SK-N-SH (cell line): ENCODE measurements at regions not wholly inside any gene's neighbourhood (a gene's known extent, or its start where the extent isn't known, plus 50 kb on each side); places are given as distances from the start of the nearest gene placed in this dataset.

Experiments used
- CTCF ChIA-PET: fragments of 300-600, 350-600 bp; formaldehyde crosslinking; extraction: SDS; loops from one replicate; lab custom pipeline; 2021; lab: Yijun Ruan, JAX
- POLR2A ChIA-PET: fragments of 350-600 bp; sonication (Branson Sonifier 250); formaldehyde crosslinking; extraction: SDS; loops from one replicate; lab custom pipeline; 2020; ENCODE audit warnings: antibody characterized with exemption, inconsistent platforms; lab: Yijun Ruan, JAX
- DNase-seq: peaks from one replicate; pipeline ENCODE4 v3.0.0; 2012
- H2AFZ ChIP-seq: fragments of 200-600 bp; sonication (generic); 2 replicates; pipeline ENCODE4 v1.8.1; 2016; ENCODE audit warnings: antibody characterized with exemption, mild to moderate bottlenecking, low read depth
- H3F3A ChIP-seq: fragments of 200-600 bp; sonication (generic); replicated peaks from 2 replicates; pipeline ENCODE3; 2016; ENCODE audit warnings: antibody characterized with exemption, mild to moderate bottlenecking; ENCODE audit not compliant: insufficient read depth
- H3K27ac ChIP-seq, 2 experiments: fragments of 200-500 bp in 1 of 2; fragments of 200-600 bp in 1 of 2; sonication (Bioruptor generic) in 1 of 2; sonication (generic), shearing (Covaris generic) in 1 of 2; 2 replicates each; pipeline versions ENCODE4 v1.5.1 to v1.6.1; 2014 to 2016; ENCODE audit warnings: low read depth in 2 of 2, inconsistent platforms in 1 of 2, low read length in 1 of 2, mild to moderate bottlenecking in 1 of 2, mixed read lengths in 1 of 2
- H3K27me3 ChIP-seq: fragments of 200-600 bp; sonication (generic), shearing (Covaris generic); 2 replicates; pipeline ENCODE4 v1.6.1; 2016; ENCODE audit warnings: mixed run types; ENCODE audit not compliant: insufficient read depth
- H3K36me3 ChIP-seq, 2 experiments: fragments of 200-500 bp in 1 of 2; fragments of 200-600 bp in 1 of 2; sonication (Bioruptor generic) in 1 of 2; sonication (generic) in 1 of 2; replicated peaks in 1 of 2; 2 replicates each; pipeline versions ENCODE3 to v1.5.1; 2014 to 2016; ENCODE audit warnings: low read length in 1 of 2, mild to moderate bottlenecking in 1 of 2; ENCODE audit not compliant: insufficient read depth in 2 of 2, control insufficient read depth in 1 of 2
- H3K4me1 ChIP-seq, 2 experiments: fragments of 200-500 bp in 1 of 2; fragments of 200-600 bp in 1 of 2; sonication (Bioruptor generic) in 1 of 2; sonication (generic), shearing (Covaris generic) in 1 of 2; 2 replicates each; pipeline versions ENCODE4 v1.5.1 to v1.6.1; 2014 to 2016; ENCODE audit warnings: low read depth in 1 of 2, low read length in 1 of 2, mixed run types in 1 of 2; ENCODE audit not compliant: insufficient read depth in 2 of 2, control insufficient read depth in 1 of 2
- H3K4me2 ChIP-seq: fragments of 200-600 bp; sonication (generic), shearing (Covaris generic); 2 replicates; pipeline ENCODE4 v1.6.1; 2017; ENCODE audit warnings: mixed run types
- H3K4me3 ChIP-seq, 2 experiments: fragments of 200-500 bp in 1 of 2; fragments of 200-600 bp in 1 of 2; sonication (Bioruptor generic) in 1 of 2; sonication (generic), shearing (Covaris generic) in 1 of 2; 2 replicates each; pipeline versions ENCODE4 v1.5.1 to v1.8.1; 2014 to 2016; ENCODE audit warnings: low read depth in 2 of 2, inconsistent platforms in 1 of 2, low read length in 1 of 2, mild to moderate bottlenecking in 1 of 2, mixed read lengths in 1 of 2, moderate library complexity in 1 of 2
- H3K79me2 ChIP-seq: fragments of 200-600 bp; sonication (generic); 2 replicates; pipeline ENCODE4 v1.8.1; 2017; ENCODE audit warnings: mild to moderate bottlenecking; ENCODE audit not compliant: insufficient read depth
- H3K9ac ChIP-seq: fragments of 200-600 bp; sonication (generic); 2 replicates; pipeline ENCODE4 v1.6.1; 2017; ENCODE audit warnings: mixed run types
- H3K9me2 ChIP-seq: fragments of 200-600 bp; sonication (generic); 2 replicates; pipeline ENCODE4 v1.6.1; 2017; ENCODE audit warnings: mixed run types
- H3K9me3 ChIP-seq: fragments of 200-600 bp; sonication (generic); 2 replicates; pipeline ENCODE4 v1.6.1; 2017; ENCODE audit warnings: mixed run types, mild to moderate bottlenecking, moderate library complexity
- H4K20me1 ChIP-seq: fragments of 200-600 bp; sonication (generic); 2 replicates; pipeline ENCODE4 v1.6.1; 2017; ENCODE audit warnings: mild to moderate bottlenecking, mixed run types; ENCODE audit not compliant: insufficient read depth
- CHD2 ChIP-seq: fragments of 150-350 bp; IDR thresholded peaks from 2 replicates; pipeline ENCODE4 v1.6.1; 2018; ENCODE audit warnings: low read length; ENCODE audit not compliant: partially characterized antibody
- EZH2phosphoT487 ChIP-seq: fragments of 200-600 bp; sonication (generic); IDR thresholded peaks from 2 replicates; pipeline ENCODE4 v1.6.1; 2017; ENCODE audit warnings: low read depth, mixed run types, mild to moderate bottlenecking, antibody characterized with exemption, moderate library complexity, borderline replicate concordance
- FOSL2 ChIP-seq: IDR thresholded peaks from 2 replicates; pipeline ENCODE4 v1.4.0; 2012; ENCODE audit warnings: low read depth, mild to moderate bottlenecking, moderate library complexity, borderline replicate concordance
- GABPA ChIP-seq: IDR thresholded peaks from 2 replicates; pipeline ENCODE4 v1.4.0; 2012; ENCODE audit warnings: low read depth, mild to moderate bottlenecking
- IRF3 ChIP-seq: fragments of 150-350 bp; IDR thresholded peaks from 2 replicates; pipeline ENCODE4 v1.6.1; 2016; ENCODE audit warnings: mild to moderate bottlenecking, low read depth, low read length
- MAX ChIP-seq: IDR thresholded peaks from 2 replicates; pipeline ENCODE4 v1.4.0; 2012; ENCODE audit warnings: low read depth
- MXI1 ChIP-seq: IDR thresholded peaks from 2 replicates; pipeline ENCODE4 v1.6.1; 2012; ENCODE audit warnings: mild to moderate bottlenecking, low read depth, low read length, improper control_type of control experiment
- NRF1 ChIP-seq: IDR thresholded peaks from 2 replicates; pipeline ENCODE4 v1.6.1; 2012; ENCODE audit warnings: low read depth, mild to moderate bottlenecking, low read length
- POLR2AphosphoS5 ChIP-seq: IDR thresholded peaks from 2 replicates; pipeline ENCODE4 v1.6.1; 2012; ENCODE audit warnings: low read depth, low read length
- RAD21 ChIP-seq: IDR thresholded peaks from 2 replicates; pipeline ENCODE4 v1.6.1; 2012; ENCODE audit warnings: mild to moderate bottlenecking, low read length
- RCOR1 ChIP-seq: fragments of 150-350 bp; IDR thresholded peaks from 2 replicates; pipeline ENCODE4 v1.6.1; 2017; ENCODE audit warnings: antibody characterized with exemption, low read length
- REST ChIP-seq: IDR thresholded peaks from 2 replicates; pipeline ENCODE4 v1.6.1; 2012; ENCODE audit warnings: mild to moderate bottlenecking, low read depth, low read length, moderate library complexity
- RFX5 ChIP-seq: IDR thresholded peaks from 2 replicates; pipeline ENCODE4 v1.6.1; 2012; ENCODE audit warnings: mild to moderate bottlenecking, improper control_type of control experiment, low read length
- TEAD4 ChIP-seq: IDR thresholded peaks from 2 replicates; pipeline ENCODE4 v1.4.0; 2012; ENCODE audit warnings: mild to moderate bottlenecking, borderline replicate concordance; ENCODE audit not compliant: insufficient read depth
- USF2 ChIP-seq: fragments of 150-350 bp; IDR thresholded peaks from 2 replicates; pipeline ENCODE4 v1.6.1; 2017; ENCODE audit warnings: antibody characterized with exemption, low read length, low read depth, borderline replicate concordance
- ZBTB33 ChIP-seq: IDR thresholded peaks from 2 replicates; pipeline ENCODE4 v1.4.0; 2012; ENCODE audit warnings: low read depth, borderline replicate concordance
- WGBS: methylation state at CpG from one replicate; pipeline ENCODE4 v1.1.6; 2017; ENCODE audit warnings: low lambda C conversion rate; 5-methylcytosine and 5-hydroxymethylcytosine counted together

GRCh38 chr2:138185827-138186226 is 221.6 kb downstream of the HNMT start:
- Histone ChIP-seq H3K9me2 (no peaks in the 10 kb centered on the region), H3K9me3 (no peaks in the 10 kb centered on the region), H2AFZ (no peak overlapping the region), H3K27ac (no peak overlapping the region), H3K4me3 (no peak overlapping the region), H3K4me2 (no peak overlapping the region), H3K4me1 (no peaks in the 10 kb centered on the region), H4K20me1 (no peaks in the 10 kb centered on the region), H3K27me3 (no peaks in the 10 kb centered on the region), H3F3A (no peaks in the 10 kb centered on the region), H3K9ac (no peak overlapping the region), H3K36me3 (no peaks in the 10 kb centered on the region), H3K79me2 (no peaks in the 10 kb centered on the region)
- 97% methylated on average over 5 of the region's 5 CpGs for WGBS
- no peak for TF ChIP-seq CHD2
- TF ChIP-seq MXI1, result no peak
- TF ChIP-seq REST, result no peak
- no peak for TF ChIP-seq MAX
- TF ChIP-seq POLR2AphosphoS5, result no peak
- TF ChIP-seq USF2, result no peak
- no peak for TF ChIP-seq GABPA
- ChIA-PET CTCF (no interaction called here), POLR2A (no interaction called here)
- no peak for DNase-seq

GRCh38 chr2:138187221-138187620 is 222.9 kb downstream of the HNMT start:
- Histone ChIP-seq H3K27me3 (no peaks in the 10 kb centered on the region), H3K4me1 (no peaks in the 10 kb centered on the region), H3K9me3 (no peaks in the 10 kb centered on the region), H3K27ac (no peak overlapping the region), H3K36me3 (no peaks in the 10 kb centered on the region), H3K9me2 (no peaks in the 10 kb centered on the region), H4K20me1 (no peaks in the 10 kb centered on the region), H3K4me3 (no peak overlapping the region), H3F3A (no peaks in the 10 kb centered on the region), H2AFZ (no peak overlapping the region), H3K9ac (no peak overlapping the region), H3K79me2 (no peaks in the 10 kb centered on the region), H3K4me2 (no peak overlapping the region)
- 84% methylated on average over 5 of the region's 5 CpGs for whole genome bisulfite sequencing
- ChIA-PET POLR2A (no interaction called here), CTCF (no interaction called here)
- DNase-seq, result no peak
- TF ChIP-seq MXI1 (no peak), IRF3 (no peak), USF2 (no peak), TEAD4 (no peak), RAD21 (no peak), ZBTB33 (no peak), GABPA (no peak), EZH2phosphoT487 (no peak), RFX5 (no peak), RCOR1 (no peak), MAX (no peak), FOSL2 (no peak), NRF1 (no peak)
